ENCODE measurements at regions not wholly inside any gene's neighbourhood (a gene's known extent, or its start where the extent isn't known, plus 50 kb on each side); places are given as distances from the start of the nearest gene placed in this dataset.

DNA sequence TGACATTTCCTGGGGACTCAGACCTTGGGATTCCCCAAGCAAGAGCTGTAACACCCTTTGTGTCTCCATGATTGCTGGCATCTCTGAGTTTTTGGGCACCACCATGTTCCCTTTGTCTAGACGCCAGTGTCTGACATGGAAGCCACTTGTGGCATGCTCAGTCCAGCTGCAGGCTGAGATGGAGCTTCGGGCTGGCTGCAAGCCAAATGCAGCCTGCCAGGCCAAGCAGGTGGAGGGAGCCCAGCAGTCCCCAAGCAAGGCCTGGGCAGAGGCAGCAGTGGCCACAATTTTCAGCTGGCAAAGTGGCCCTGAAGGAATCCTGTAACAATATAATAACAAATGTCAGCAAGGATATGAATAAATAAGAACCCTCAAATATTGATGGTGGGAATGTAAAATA is 86.2 kb upstream of the ABCB5 start (continued):
- TF ChIP-seq, protein P1, sequence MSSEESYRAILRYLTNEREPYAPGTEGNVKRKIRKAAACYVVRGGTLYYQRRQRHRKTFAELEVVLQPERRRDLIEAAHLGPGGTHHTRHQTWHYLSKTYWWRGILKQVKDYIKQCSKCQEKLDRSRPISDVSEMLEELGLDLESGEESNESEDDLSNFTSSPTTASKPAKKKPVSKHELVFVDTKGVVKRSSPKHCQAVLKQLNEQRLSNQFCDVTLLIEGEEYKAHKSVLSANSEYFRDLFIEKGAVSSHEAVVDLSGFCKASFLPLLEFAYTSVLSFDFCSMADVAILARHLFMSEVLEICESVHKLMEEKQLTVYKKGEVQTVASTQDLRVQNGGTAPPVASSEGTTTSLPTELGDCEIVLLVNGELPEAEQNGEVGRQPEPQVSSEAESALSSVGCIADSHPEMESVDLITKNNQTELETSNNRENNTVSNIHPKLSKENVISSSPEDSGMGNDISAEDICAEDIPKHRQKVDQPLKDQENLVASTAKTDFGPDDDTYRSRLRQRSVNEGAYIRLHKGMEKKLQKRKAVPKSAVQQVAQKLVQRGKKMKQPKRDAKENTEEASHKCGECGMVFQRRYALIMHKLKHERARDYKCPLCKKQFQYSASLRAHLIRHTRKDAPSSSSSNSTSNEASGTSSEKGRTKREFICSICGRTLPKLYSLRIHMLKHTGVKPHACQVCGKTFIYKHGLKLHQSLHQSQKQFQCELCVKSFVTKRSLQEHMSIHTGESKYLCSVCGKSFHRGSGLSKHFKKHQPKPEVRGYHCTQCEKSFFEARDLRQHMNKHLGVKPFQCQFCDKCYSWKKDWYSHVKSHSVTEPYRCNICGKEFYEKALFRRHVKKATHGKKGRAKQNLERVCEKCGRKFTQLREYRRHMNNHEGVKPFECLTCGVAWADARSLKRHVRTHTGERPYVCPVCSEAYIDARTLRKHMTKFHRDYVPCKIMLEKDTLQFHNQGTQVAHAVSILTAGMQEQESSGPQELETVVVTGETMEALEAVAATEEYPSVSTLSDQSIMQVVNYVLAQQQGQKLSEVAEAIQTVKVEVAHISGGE (tag by site-specific recombination; conservative IDR thresholded peaks at IDR 0.05; ENCODE audit: low read depth): no peak

DNA sequence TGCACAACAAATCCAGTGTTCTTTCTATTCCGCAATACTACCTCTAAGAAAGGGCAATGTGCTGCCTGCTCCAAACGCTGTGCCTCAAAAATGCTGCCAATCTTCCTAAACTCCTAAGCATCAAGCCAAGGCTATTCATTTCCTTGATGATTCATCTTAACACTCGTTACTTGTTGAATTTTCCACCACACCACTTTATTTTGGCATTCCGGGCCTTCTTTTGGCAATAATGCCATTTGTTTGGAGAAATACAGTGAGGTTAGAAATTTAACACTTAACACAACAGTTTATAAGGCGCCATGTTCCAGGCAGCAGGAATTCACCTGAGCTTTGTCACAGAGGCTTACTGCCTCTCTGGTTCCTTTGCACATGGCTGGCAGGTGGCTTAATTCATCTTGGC is 82.6 kb upstream of the ABCB5 start:
- Histone ChIP-seq H3K9me3 (ENCODE audit: control insufficient read depth, insufficient read depth, low read depth, low read length) (no peaks in the 10 kb centered on the region), H3K36me3 (ENCODE audit: control insufficient read depth in 2 of 2, insufficient read depth in 1 of 2, low read length in 2 of 2) (no peaks in the 10 kb centered on the region), H3K27ac (ENCODE audit: extremely low read depth, low read depth, low read length) (no peak overlapping the region), H3K4me1 (ENCODE audit: control insufficient read depth, insufficient read depth, low read length) (no peaks in the 10 kb centered on the region), H3K4me3 (ENCODE audit: low read depth, low read length) (no peak overlapping the region)
- ChIA-PET POLR2A (no interaction called here), CTCF (interaction anchor here (0.5 to 0.7 kb wide), 3 partner anchors 20 to 778 kb away, joined by 3 to 5 read pairs (median 3); no protein-coding TSS in a partner anchor)
- TF ChIP-seq, protein P1 (tag by site-specific recombination; conservative IDR thresholded peaks at IDR 0.05; ENCODE audit: low read depth): no peak
- TF ChIP-seq, protein P2, sequence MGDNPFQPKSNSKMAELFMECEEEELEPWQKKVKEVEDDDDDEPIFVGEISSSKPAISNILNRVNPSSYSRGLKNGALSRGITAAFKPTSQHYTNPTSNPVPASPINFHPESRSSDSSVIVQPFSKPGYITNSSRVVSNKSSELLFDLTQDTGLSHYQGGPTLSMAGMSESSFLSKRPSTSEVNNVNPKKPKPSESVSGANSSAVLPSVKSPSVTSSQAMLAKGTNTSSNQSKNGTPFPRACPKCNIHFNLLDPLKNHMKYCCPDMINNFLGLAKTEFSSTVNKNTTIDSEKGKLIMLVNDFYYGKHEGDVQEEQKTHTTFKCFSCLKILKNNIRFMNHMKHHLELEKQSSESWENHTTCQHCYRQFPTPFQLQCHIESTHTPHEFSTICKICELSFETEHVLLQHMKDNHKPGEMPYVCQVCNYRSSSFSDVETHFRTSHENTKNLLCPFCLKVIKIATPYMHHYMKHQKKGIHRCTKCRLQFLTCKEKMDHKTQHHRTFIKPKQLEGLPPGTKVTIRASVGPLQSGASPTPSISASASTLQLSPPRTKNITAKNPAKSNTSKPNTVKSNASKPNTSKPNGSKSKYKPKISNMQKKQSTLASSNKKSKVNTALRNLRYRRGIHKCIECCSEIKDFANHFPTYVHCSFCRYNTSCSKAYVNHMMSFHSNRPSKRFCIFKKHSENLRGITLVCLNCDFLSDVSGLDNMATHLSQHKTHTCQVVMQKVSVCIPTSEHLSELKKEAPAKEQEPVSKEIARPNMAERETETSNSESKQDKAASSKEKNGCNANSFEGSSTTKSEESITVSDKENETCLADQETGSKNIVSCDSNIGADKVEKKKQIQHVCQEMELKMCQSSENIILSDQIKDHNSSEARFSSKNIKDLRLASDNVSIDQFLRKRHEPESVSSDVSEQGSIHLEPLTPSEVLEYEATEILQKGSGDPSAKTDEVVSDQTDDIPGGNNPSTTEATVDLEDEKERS (tag by site-specific recombination; IDR thresholded peaks at IDR 0.05): no peak
- TF ChIP-seq ZNF202 (tag by site-specific recombination; IDR thresholded peaks at IDR 0.05; ENCODE audit: borderline replicate concordance) (no peak), SP7 (tag by site-specific recombination; IDR thresholded peaks at IDR 0.05) (no peak), ZNF549 (tag by site-specific recombination; IDR thresholded peaks at IDR 0.05) (no peak), ZNF146 (tag by site-specific recombination; IDR thresholded peaks at IDR 0.05) (no peak), ZNF324 (tag by site-specific recombination; IDR thresholded peaks at IDR 0.05) (no peak), ZFHX2 (tag by site-specific recombination; conservative IDR thresholded peaks at IDR 0.05) (no peak), ZNF585B (tag by site-specific recombination; IDR thresholded peaks at IDR 0.05) (no peak), GLI2 (tag by site-specific recombination; IDR thresholded peaks at IDR 0.05; ENCODE audit: borderline replicate concordance, low read depth) (no peak), ZNF792 (tag by site-specific recombination; IDR thresholded peaks at IDR 0.05) (no peak), SCRT1 (tag by site-specific recombination; IDR thresholded peaks at IDR 0.05; ENCODE audit: borderline replicate concordance) (no peak), ZNF426 (tag by site-specific recombination; IDR thresholded peaks at IDR 0.05) (no peak)

DNA sequence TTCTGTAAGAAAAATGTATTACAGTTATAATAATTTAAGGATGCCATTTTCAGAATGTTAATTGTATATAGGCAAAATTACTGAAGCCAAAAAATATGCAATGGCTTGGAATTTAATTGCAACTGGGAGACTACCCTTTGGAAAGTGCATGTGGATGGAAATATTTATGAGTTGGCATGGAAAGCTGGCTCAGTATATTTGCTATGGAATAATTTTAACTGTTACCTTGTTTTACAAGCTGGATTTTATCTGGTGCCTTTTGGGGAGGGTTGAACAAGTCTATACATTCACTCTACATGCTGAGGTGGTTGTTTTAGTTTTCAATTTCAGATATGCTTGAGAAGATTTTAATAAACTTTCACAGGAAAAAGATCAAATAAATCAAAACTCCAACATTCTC is 80.9 kb upstream of the ABCB5 start:
- Histone ChIP-seq H3K4me3 (ENCODE audit: low read depth, low read length) (no peak overlapping the region), H3K9me3 (ENCODE audit: control insufficient read depth, insufficient read depth, low read depth, low read length) (no peaks in the 10 kb centered on the region), H3K4me1 (ENCODE audit: control insufficient read depth, insufficient read depth, low read length) (no peaks in the 10 kb centered on the region), H3K27ac (ENCODE audit: extremely low read depth, low read depth, low read length) (no peak overlapping the region), H3K36me3 (ENCODE audit: control insufficient read depth in 2 of 2, insufficient read depth in 1 of 2, low read length in 2 of 2) (no peaks in the 10 kb centered on the region)
- ChIA-PET POLR2A (no interaction called here), CTCF (interaction anchor here (1.1 kb wide), 1 partner anchor 64 kb away, joined by 6 read pairs; no protein-coding TSS in a partner anchor)
- TF ChIP-seq, protein P3, sequence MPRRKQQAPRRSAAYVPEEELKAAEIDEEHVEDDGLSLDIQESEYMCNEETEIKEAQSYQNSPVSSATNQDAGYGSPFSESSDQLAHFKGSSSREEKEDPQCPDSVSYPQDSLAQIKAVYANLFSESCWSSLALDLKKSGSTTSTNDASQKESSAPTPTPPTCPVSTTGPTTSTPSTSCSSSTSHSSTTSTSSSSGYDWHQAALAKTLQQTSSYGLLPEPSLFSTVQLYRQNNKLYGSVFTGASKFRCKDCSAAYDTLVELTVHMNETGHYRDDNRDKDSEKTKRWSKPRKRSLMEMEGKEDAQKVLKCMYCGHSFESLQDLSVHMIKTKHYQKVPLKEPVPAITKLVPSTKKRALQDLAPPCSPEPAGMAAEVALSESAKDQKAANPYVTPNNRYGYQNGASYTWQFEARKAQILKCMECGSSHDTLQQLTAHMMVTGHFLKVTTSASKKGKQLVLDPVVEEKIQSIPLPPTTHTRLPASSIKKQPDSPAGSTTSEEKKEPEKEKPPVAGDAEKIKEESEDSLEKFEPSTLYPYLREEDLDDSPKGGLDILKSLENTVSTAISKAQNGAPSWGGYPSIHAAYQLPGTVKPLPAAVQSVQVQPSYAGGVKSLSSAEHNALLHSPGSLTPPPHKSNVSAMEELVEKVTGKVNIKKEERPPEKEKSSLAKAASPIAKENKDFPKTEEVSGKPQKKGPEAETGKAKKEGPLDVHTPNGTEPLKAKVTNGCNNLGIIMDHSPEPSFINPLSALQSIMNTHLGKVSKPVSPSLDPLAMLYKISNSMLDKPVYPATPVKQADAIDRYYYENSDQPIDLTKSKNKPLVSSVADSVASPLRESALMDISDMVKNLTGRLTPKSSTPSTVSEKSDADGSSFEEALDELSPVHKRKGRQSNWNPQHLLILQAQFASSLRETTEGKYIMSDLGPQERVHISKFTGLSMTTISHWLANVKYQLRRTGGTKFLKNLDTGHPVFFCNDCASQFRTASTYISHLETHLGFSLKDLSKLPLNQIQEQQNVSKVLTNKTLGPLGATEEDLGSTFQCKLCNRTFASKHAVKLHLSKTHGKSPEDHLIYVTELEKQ (tag by site-specific recombination; IDR thresholded peaks at IDR 0.05; ENCODE audit: borderline replicate concordance): no peak
- TF ChIP-seq ZNF658 (tag by site-specific recombination; IDR thresholded peaks at IDR 0.05): no peak
- TF ChIP-seq ZNF416 (tag by site-specific recombination; IDR thresholded peaks at IDR 0.05): no peak
